B cell (primary cell): ENCODE measurements at regions not wholly inside any gene's neighbourhood (a gene's known extent, or its start where the extent isn't known, plus 50 kb on each side); places are given as distances from the start of the nearest gene placed in this dataset.
A peak's percentile ranks its signal among the peaks of the same experiment; 100 is the strongest.

Source experiments
- ATAC-seq: fragments of 200-7000 bp; cut with Tn5 transposase; one replicate; pipeline ENCODE4 v1.10.0; 2021; ENCODE audit warnings: low read depth, mild to moderate bottlenecking, moderate number of reproducible peaks, moderate library complexity
- CTCF ChIA-PET: fragments of 350-600 bp; sonication (Branson Sonifier 250); formaldehyde crosslinking; loops from one replicate; lab custom pipeline; 2021; ENCODE audit warnings: antibody characterized with exemption, inconsistent platforms; lab: Charles Lee
- POLR2A ChIA-PET: fragments of 350-600 bp; sonication (Branson Sonifier 250); formaldehyde crosslinking; loops from one replicate; lab custom pipeline; 2021; ENCODE audit warnings: antibody characterized with exemption; lab: Charles Lee
- DNase-seq: peaks from one replicate; pipeline ENCODE4 v3.0.0; 2013
- H2AFZ ChIP-seq: 2 replicates; pipeline ENCODE4 v1.6.1; 2012; ENCODE audit warnings: mild to moderate bottlenecking, low read depth, low read length; ENCODE audit not compliant: insufficient read depth, poor library complexity, severe bottlenecking
- H3K27ac ChIP-seq, 2 donors: 1 replicate in 1 of 2; 2 replicates in 1 of 2; pipeline ENCODE4 v1.5.1; 2012 to 2013; ENCODE audit warnings: low read length in 2 of 2, mild to moderate bottlenecking in 2 of 2, moderate library complexity in 1 of 2
- H3K27me3 ChIP-seq, 4 experiments: fragments of 200-600 bp in 1 of 4; sonication (generic) in 1 of 4; replicated peaks in 1 of 4; 1 replicate in 2 of 4; 2 replicates in 2 of 4; pipeline versions ENCODE4 v1.6.1 to v1.7.0; 2013 to 2016; ENCODE audit warnings: low read length in 3 of 4, mild to moderate bottlenecking in 2 of 4, mixed read lengths in 1 of 4, moderate library complexity in 1 of 4; ENCODE audit not compliant: insufficient read depth in 4 of 4, control insufficient read depth in 3 of 4; ENCODE audit errors: control extremely low read depth in 1 of 4
- H3K36me3 ChIP-seq, 2 experiments: replicated peaks in 1 of 2; 1 replicate in 1 of 2; 2 replicates in 1 of 2; pipeline versions ENCODE4 v1.6.1 to v1.7.1; 2013; ENCODE audit warnings: low read length in 1 of 2; ENCODE audit not compliant: insufficient read depth in 2 of 2, control insufficient read depth in 1 of 2; ENCODE audit errors: control extremely low read depth in 1 of 2, extremely low read depth in 1 of 2
- H3K4me1 ChIP-seq, 2 donors: fragments of 200-600 bp in 1 of 2; sonication (generic) in 1 of 2; 1 replicate in 1 of 2; 2 replicates in 1 of 2; pipeline versions ENCODE4 v1.5.1 to v1.6.1; 2013 to 2017; ENCODE audit warnings: low read length in 2 of 2; ENCODE audit not compliant: control insufficient read depth in 2 of 2, insufficient read depth in 2 of 2
- H3K4me2 ChIP-seq: replicated peaks from 2 replicates; pipeline ENCODE3; 2012; ENCODE audit warnings: mild to moderate bottlenecking, low read depth, low read length; ENCODE audit not compliant: poor library complexity, severe bottlenecking
- H3K4me3 ChIP-seq, 5 experiments: fragments of 200-600 bp in 1 of 5; sonication (generic) in 1 of 5; 1 replicate in 3 of 5; 2 replicates in 2 of 5; pipeline versions ENCODE4 v1.5.1 to v1.7.0; 2011 to 2016; ENCODE audit warnings: low read length in 4 of 5, mild to moderate bottlenecking in 4 of 5, low read depth in 2 of 5, control low read depth in 1 of 5, moderate library complexity in 1 of 5; ENCODE audit not compliant: insufficient read depth in 1 of 5; ENCODE audit errors: control extremely low read depth in 1 of 5, extremely low read depth in 1 of 5
- H3K79me2 ChIP-seq: fragments of 200-600 bp; sonication (generic); one replicate; pipeline ENCODE4 v1.6.0; 2016; ENCODE audit warnings: low read length; ENCODE audit not compliant: control insufficient read depth, insufficient read depth
- H3K9ac ChIP-seq: fragments of 200-600 bp; sonication (generic); 2 replicates; pipeline ENCODE4 v1.6.1; 2017; ENCODE audit warnings: mild to moderate bottlenecking, low read length, moderate library complexity
- H3K9me3 ChIP-seq, 3 donors: one replicate each; pipeline versions ENCODE4 v1.6.1 to v1.7.1; 2013; ENCODE audit warnings: low read length in 2 of 3; ENCODE audit not compliant: control insufficient read depth in 2 of 3, insufficient read depth in 1 of 3; ENCODE audit errors: control extremely low read depth in 1 of 3
- H4K20me1 ChIP-seq: 2 replicates; pipeline ENCODE4 v1.6.0; 2012; ENCODE audit warnings: mild to moderate bottlenecking, low read length; ENCODE audit not compliant: insufficient read depth, control insufficient read depth, poor library complexity, severe bottlenecking
- H3K27ac Mint-ChIP-seq: one replicate; pipeline ENCODE4 v1.8.0; 2021; ENCODE audit warnings: mixed read lengths
- H3K27me3 Mint-ChIP-seq: one replicate; pipeline ENCODE4 v1.8.0; 2021; ENCODE audit warnings: mixed read lengths
- H3K4me1 Mint-ChIP-seq: one replicate; pipeline ENCODE4 v1.8.0; 2021; ENCODE audit warnings: mixed read lengths
- H3K4me3 Mint-ChIP-seq: one replicate; pipeline ENCODE4 v1.8.0; 2021; ENCODE audit warnings: mixed read lengths
- H3K9me3 Mint-ChIP-seq: one replicate; pipeline ENCODE4 v1.8.0; 2022; ENCODE audit warnings: mixed read lengths; ENCODE audit not compliant: insufficient read depth
- EZH2 ChIP-seq: IDR thresholded peaks from 2 replicates; pipeline ENCODE4 v1.6.1; 2012; ENCODE audit warnings: borderline replicate concordance, low read depth, mild to moderate bottlenecking, moderate library complexity, low read length; ENCODE audit not compliant: insufficient read depth, poor library complexity, severe bottlenecking
- WGBS: methylation state at CpG from one replicate; pipeline ENCODE4 v1.1.5; 2013; ENCODE audit warnings: missing lambda C conversion rate; ENCODE audit not compliant: insufficient coverage; 5-methylcytosine and 5-hydroxymethylcytosine counted together
- intact Hi-C: fragments of 100-400 bp; cut with micrococcal nuclease; formaldehyde crosslinking; loops from one replicate; pipeline ENCODE4 v1.10.0; 2022
- TF ChIP-seq, protein P1 (sequence below): fragments of 200-600 bp; IDR thresholded peaks from one replicate; pipeline ENCODE4 v1.8.0; 2022; ENCODE audit warnings: antibody characterized with exemption, mild to moderate bottlenecking

DNA sequence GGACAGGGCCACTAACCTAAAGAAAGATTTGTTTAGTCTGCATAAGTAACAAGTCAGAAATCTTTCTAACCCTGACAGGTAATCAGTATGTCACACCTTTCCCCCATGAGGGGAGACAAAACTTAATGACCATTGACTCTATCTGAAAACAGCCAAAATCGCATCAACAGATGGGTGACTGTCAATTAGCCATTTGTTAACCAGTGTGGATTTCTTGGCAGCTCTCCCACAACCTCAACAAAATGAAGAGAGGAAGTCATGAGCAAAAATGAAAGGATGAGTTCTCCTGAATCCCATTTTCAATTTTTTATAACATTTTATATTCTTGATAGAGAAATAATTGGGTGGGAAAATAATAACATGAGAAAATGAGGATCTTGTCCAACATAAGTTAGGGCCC lies 84.6 kb upstream of the SNX2 start:
- Histone ChIP-seq H3K79me2 (no peaks in the 10 kb centered on the region), H3K4me2 (peak overlapping the region; percentile 12), H3K27ac (no peak overlapping the region), H3K9ac (no peak overlapping the region), H4K20me1 (no peaks in the 10 kb centered on the region), H3K36me3 (no peaks in the 10 kb centered on the region), H3K4me3 (no peak overlapping the region), H3K9me3 (no peaks in the 10 kb centered on the region), H3K27me3 (no peaks in the 10 kb centered on the region), H3K4me1 (peaks cover 19 to 21% of the 10 kb centered on the region in 2 donors), H2AFZ (no peak overlapping the region)
- ChIA-PET POLR2A (no interaction called here), CTCF (interaction anchor here (0.7 kb wide), 1 partner anchor 14 kb away, joined by 3 read pairs; no protein-coding TSS in a partner anchor)
- ATAC-seq (no peak), DNase-seq (no peak)
- WGBS = no CpG with 5 or more reads among the region's 1 CpG
- no peaks in the 10 kb centered on the region for H3K9me3 Mint-ChIP-seq
- intact Hi-C loops = no loop called here
- no peak overlapping the region for H3K27ac Mint-ChIP-seq
- H3K4me1 Mint-ChIP-seq = peaks cover 36% of the 10 kb centered on the region
- no peaks in the 10 kb centered on the region for H3K27me3 Mint-ChIP-seq
- TF ChIP-seq, protein P1, sequence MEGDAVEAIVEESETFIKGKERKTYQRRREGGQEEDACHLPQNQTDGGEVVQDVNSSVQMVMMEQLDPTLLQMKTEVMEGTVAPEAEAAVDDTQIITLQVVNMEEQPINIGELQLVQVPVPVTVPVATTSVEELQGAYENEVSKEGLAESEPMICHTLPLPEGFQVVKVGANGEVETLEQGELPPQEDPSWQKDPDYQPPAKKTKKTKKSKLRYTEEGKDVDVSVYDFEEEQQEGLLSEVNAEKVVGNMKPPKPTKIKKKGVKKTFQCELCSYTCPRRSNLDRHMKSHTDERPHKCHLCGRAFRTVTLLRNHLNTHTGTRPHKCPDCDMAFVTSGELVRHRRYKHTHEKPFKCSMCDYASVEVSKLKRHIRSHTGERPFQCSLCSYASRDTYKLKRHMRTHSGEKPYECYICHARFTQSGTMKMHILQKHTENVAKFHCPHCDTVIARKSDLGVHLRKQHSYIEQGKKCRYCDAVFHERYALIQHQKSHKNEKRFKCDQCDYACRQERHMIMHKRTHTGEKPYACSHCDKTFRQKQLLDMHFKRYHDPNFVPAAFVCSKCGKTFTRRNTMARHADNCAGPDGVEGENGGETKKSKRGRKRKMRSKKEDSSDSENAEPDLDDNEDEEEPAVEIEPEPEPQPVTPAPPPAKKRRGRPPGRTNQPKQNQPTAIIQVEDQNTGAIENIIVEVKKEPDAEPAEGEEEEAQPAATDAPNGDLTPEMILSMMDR = no peak
- no peak for TF ChIP-seq EZH2
- no peak overlapping the region for H3K4me3 Mint-ChIP-seq

DNA sequence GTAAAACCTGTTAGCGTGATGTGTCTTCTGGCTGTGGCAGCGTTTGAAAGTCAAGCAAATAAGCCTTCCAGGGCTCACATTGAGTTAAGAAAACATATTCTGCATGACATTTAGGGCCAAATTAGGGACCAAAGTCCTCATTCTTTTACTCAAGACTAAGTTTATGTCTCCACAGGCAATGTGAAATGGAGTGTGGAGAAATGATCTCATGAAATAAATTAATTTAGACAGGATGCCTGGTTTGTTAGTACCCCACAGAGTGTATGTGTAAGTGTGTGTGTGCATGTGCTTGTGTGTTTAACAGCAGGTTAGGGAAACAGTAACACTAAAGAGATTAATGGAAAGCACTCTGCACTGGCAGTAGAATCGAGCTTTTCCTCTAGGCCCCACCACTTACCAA lies 82.9 kb upstream of the SNX2 start:
- Histone ChIP-seq H3K79me2 (no peaks in the 10 kb centered on the region), H3K4me1 (peaks cover 34 to 35% of the 10 kb centered on the region in 2 donors), H3K4me2 (no peak overlapping the region), H3K4me3 (no peak overlapping the region), H3K36me3 (no peaks in the 10 kb centered on the region), H2AFZ (no peak overlapping the region), H3K9me3 (peaks cover 0 to 8% (median 0%) of the 10 kb centered on the region in 3 donors), H3K27ac (no peak overlapping the region), H3K27me3 (no peaks in the 10 kb centered on the region), H4K20me1 (no peaks in the 10 kb centered on the region), H3K9ac (no peak overlapping the region)
- no peak for DNase-seq
- Mint-ChIP-seq H3K27ac (peak overlapping the region; percentile 57), H3K4me1 (peaks cover 45% of the 10 kb centered on the region), H3K9me3 (no peaks in the 10 kb centered on the region), H3K27me3 (no peaks in the 10 kb centered on the region), H3K4me3 (no peak overlapping the region)
- TF ChIP-seq, protein P1 = no peak
- no peak for TF ChIP-seq EZH2
- intact Hi-C loops = no loop called here
- POLR2A ChIA-PET = no interaction called here
- CTCF ChIA-PET = no interaction called here
- no peak for ATAC-seq
- WGBS = 100% methylated on average over 2 of the region's 3 CpGs
